ENCODE measurements at regions not wholly inside any gene's neighbourhood (a gene's known extent, or its start where the extent isn't known, plus 50 kb on each side); places are given as distances from the start of the nearest gene placed in this dataset.

DNA sequence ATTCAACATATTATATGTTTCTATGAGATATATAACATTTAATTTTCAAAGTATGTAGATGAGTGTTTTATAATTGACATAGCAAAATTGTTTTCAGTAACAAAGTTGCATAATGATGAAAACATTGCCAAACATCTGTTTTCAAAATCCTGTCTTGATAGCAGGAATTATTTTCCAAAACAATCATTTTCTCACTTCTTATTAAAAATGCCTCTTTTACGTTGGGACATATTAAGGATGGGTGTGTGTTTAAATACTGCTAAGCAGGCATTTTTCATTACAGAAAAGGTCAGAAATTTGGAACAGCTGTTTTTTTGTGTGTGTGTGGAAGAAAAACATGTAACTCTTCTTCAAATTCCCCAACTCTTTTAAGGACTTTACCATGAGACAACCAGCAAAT lies 452.0 kb downstream of the SPRY1 start:
- no peak for TF ChIP-seq EZH2 (IDR thresholded peaks at IDR 0.05; ENCODE audit: insufficient read depth, poor library complexity, severe bottlenecking)
- TF ChIP-seq EZH2phosphoT487 (IDR thresholded peaks at IDR 0.05; ENCODE audit: insufficient read depth, low read depth) = no peak
